DOHH2 (cell line): ENCODE measurements at regions not wholly inside any gene's neighbourhood (a gene's known extent, or its start where the extent isn't known, plus 50 kb on each side); places are given as distances from the start of the nearest gene placed in this dataset.

Experiments used
- H3F3A ChIP-seq: fragments of 200-600 bp; sonication (generic), shearing (Covaris generic); 2 replicates; pipeline ENCODE4 v1.6.0; 2016; ENCODE audit warnings: antibody characterized with exemption, mild to moderate bottlenecking; ENCODE audit not compliant: control insufficient read depth, insufficient read depth
- H3K27ac ChIP-seq: fragments of 200-600 bp; sonication (generic); 2 replicates; pipeline ENCODE4 v1.5.1; 2014; ENCODE audit warnings: low read depth, mild to moderate bottlenecking, low read length, moderate library complexity
- H3K27me3 ChIP-seq: fragments of 200-600 bp; sonication (generic); 2 replicates; pipeline ENCODE4 v1.6.1; 2014; ENCODE audit warnings: mild to moderate bottlenecking, low read length, mixed read lengths; ENCODE audit not compliant: control insufficient read depth
- H3K36me3 ChIP-seq: fragments of 200-600 bp; sonication (generic); 2 replicates; pipeline ENCODE4 v1.6.1; 2014; ENCODE audit warnings: mild to moderate bottlenecking, low read length, moderate library complexity, mixed read lengths; ENCODE audit not compliant: control insufficient read depth
- H3K4me1 ChIP-seq: fragments of 200-600 bp; sonication (generic); 2 replicates; pipeline ENCODE4 v1.6.1; 2014; ENCODE audit warnings: mild to moderate bottlenecking, low read length, mixed read lengths; ENCODE audit not compliant: control insufficient read depth
- H3K4me2 ChIP-seq: fragments of 200-600 bp; sonication (generic); 2 replicates; pipeline ENCODE4 v1.6.0; 2014; ENCODE audit warnings: mild to moderate bottlenecking, low read length, moderate library complexity
- H3K4me3 ChIP-seq: fragments of 200-600 bp; sonication (generic); 2 replicates; pipeline ENCODE4 v1.5.1; 2014; ENCODE audit warnings: mild to moderate bottlenecking, low read length, mixed read lengths
- H3K79me2 ChIP-seq: fragments of 200-600 bp; sonication (generic); 2 replicates; pipeline ENCODE4 v1.6.1; 2014; ENCODE audit warnings: mild to moderate bottlenecking, low read length, mixed read lengths; ENCODE audit not compliant: control insufficient read depth
- H3K9me2 ChIP-seq: fragments of 200-600 bp; sonication (generic); replicated peaks from 2 replicates; pipeline ENCODE4 v1.6.1; 2014; ENCODE audit warnings: mild to moderate bottlenecking, low read length, mixed read lengths; ENCODE audit not compliant: control insufficient read depth
- H3K9me3 ChIP-seq: fragments of 200-600 bp; sonication (generic); 2 replicates; pipeline ENCODE4 v1.6.1; 2014; ENCODE audit warnings: antibody characterized with exemption, low read length, mixed read lengths; ENCODE audit not compliant: control insufficient read depth, insufficient read depth
- H4K20me1 ChIP-seq: fragments of 200-600 bp; sonication (generic); 2 replicates; pipeline ENCODE4 v1.6.0; 2014; ENCODE audit warnings: low read depth, mild to moderate bottlenecking, antibody characterized with exemption, low read length, moderate library complexity; ENCODE audit not compliant: control insufficient read depth, insufficient read depth
- CTCF ChIP-seq: fragments of 200-600 bp; sonication (generic); IDR thresholded peaks from one replicate; pipeline ENCODE4 v1.5.1; 2014; ENCODE audit warnings: antibody characterized with exemption, mild to moderate bottlenecking, low read depth, low read length; ENCODE audit not compliant: poor library complexity, severe bottlenecking
- EZH2phosphoT487 ChIP-seq: fragments of 200-600 bp; sonication (generic); IDR thresholded peaks from 2 replicates; pipeline ENCODE4 v1.6.1; 2017; ENCODE audit warnings: borderline replicate concordance, mild to moderate bottlenecking, antibody characterized with exemption, low read length, moderate library complexity, mixed read lengths

- Histone ChIP-seq H3F3A (no peaks in the 10 kb centered on the region), H3K79me2 (no peaks in the 10 kb centered on the region), H3K27ac (no peak overlapping the region), H3K9me3 (peaks cover 4% of the 10 kb centered on the region; the same call in 1 of the 2 replicates), H3K4me1 (no peaks in the 10 kb centered on the region), H3K4me2 (no peak overlapping the region), H3K36me3 (no peaks in the 10 kb centered on the region), H3K4me3 (no peak overlapping the region), H4K20me1 (no peaks in the 10 kb centered on the region), H3K9me2 (no peaks in the 10 kb centered on the region), H3K27me3 (no peaks in the 10 kb centered on the region)
- TF ChIP-seq EZH2phosphoT487 (no peak), CTCF (no peak)
Measured at GRCh38 chr5:4636378-4636777, 503.8 kb upstream of the ADAMTS16 start.

GRCh38 chr5:4639946-4640345 lies 500.2 kb upstream of the ADAMTS16 start:
- no peak overlapping the region for H3K4me3 ChIP-seq
- no peak for TF ChIP-seq CTCF
- TF ChIP-seq EZH2phosphoT487 = no peak
- no peaks in the 10 kb centered on the region for H3F3A ChIP-seq
- no peaks in the 10 kb centered on the region for H3K79me2 ChIP-seq
- H3K4me2 ChIP-seq = no peak overlapping the region
- no peaks in the 10 kb centered on the region for H4K20me1 ChIP-seq
- H3K36me3 ChIP-seq = no peaks in the 10 kb centered on the region
- no peaks in the 10 kb centered on the region for H3K27me3 ChIP-seq
- no peaks in the 10 kb centered on the region for H3K9me2 ChIP-seq
- H3K4me1 ChIP-seq = no peaks in the 10 kb centered on the region
- H3K9me3 ChIP-seq = peaks cover 3% of the 10 kb centered on the region; the same call in 1 of the 2 replicates
- H3K27ac ChIP-seq = no peak overlapping the region

GRCh38 chr5:4640795-4641194 lies 499.3 kb upstream of the ADAMTS16 start:
- H3K79me2 ChIP-seq = no peaks in the 10 kb centered on the region
- no peak overlapping the region for H3K4me2 ChIP-seq
- H3K4me3 ChIP-seq = no peak overlapping the region
- no peaks in the 10 kb centered on the region for H3K9me2 ChIP-seq
- H3K4me1 ChIP-seq = no peaks in the 10 kb centered on the region
- no peaks in the 10 kb centered on the region for H3K36me3 ChIP-seq
- H3K27ac ChIP-seq = no peak overlapping the region
- TF ChIP-seq EZH2phosphoT487 = no peak
- no peak for TF ChIP-seq CTCF
- H3K9me3 ChIP-seq = peaks cover 3% of the 10 kb centered on the region; the same call in 1 of the 2 replicates
- no peaks in the 10 kb centered on the region for H4K20me1 ChIP-seq
- H3F3A ChIP-seq = no peaks in the 10 kb centered on the region
- H3K27me3 ChIP-seq = no peaks in the 10 kb centered on the region
